ENCODE measurements at regions not wholly inside any gene's neighbourhood (a gene's known extent, or its start where the extent isn't known, plus 50 kb on each side); places are given as distances from the start of the nearest gene placed in this dataset.

DNA sequence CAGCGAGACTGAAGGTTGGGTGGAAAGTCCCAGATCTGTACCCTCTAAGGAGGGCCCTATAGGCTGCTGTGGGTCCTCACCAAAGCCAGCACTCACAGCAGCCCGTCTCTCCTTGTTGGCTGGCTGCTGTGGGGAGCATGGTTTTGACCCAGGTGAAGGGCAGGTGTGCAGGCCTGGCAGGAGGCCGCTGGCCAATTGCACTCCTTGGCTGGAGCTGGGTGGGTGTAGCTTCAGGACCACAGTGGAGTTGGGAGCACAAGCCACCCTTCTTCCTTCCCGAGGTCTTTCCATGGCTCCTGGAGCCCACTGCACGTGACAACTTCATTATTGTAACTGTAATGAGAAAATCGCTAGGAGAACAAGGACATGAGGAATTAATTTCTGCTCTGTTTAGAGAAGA is 287.7 kb upstream of the FOXQ1 start:
- DNase-seq = no peak

DNA sequence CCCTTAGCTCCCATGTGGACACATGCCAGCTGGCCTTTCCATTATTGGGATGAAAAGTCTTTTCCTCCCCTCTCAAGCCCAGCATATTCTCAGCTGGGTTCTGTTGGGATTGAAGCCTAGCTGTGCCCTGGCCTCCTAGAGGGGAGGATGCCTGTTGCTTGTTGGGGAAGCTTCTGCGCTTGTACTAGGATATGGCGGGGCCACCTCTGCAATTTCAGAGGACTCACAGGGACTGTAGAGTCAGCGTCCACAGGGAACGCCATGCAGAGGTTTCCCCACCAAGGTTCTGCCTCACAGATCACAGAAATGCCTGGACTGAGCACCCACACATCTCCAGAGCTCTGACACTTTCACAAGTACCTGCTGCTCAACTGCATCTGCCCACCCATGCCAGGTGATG is 288.7 kb upstream of the FOXQ1 start:
- no peak for DNase-seq

DNA sequence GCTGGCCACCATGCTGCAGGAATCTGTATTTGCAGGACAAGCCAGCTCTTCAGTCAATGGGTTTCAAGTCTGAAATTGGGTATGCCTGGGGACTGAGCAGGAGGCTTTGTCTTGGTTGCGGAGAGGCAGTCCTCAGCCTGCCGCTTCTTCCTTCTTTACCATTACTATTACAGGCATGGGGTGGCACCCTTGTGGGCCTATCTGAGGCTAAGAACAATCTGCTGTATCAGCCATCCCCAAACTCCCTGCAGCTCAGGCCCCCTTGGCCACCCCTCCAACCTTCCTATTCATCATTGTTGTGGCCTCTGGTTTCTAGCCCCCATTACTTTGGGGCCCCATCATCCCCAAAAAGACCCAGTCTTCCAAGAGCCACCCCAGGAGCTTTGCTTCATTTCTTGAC is 289.2 kb upstream of the FOXQ1 start:
- DNase-seq = no peak

DNA sequence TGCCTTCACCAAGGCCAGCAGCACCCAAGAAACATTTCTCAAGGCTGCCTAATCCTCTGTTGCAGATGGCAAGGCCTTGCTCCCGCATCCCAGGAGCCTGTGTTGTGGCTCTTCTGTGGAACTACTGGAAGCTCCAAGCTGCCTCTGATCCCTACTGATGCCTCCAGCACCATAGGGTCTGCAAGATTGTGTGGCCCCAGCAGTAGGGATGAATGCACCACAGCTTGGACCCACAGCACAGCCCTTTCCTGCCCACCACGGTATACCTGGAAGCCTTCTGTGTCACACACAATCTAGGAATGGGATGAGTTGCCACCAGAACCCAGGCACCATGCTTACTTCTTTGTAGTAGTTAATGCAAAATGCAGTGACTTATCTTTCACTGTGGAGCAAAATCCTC is 291.1 kb upstream of the FOXQ1 start:
- DNase-seq = no peak

DNA sequence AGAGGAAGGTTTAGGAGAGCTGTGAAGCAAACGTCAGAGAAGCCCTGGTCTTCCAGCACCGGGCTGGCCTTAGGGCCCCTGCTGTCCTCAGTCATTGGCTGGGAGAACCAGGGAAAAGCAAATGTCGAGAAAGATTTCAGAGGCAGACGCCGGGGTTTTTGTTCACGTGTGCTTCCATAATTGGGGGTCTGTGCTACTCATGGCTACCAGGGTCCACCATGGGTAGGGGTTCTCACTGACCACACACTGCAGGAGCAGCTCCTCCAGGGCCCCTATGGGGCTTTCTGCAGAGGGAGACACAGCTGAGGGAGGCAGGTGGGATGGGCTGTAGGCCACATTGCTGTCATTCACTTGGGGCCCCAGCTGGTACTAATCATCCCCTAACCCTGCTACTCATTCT is 291.8 kb upstream of the FOXQ1 start:
- no peak for DNase-seq

DNA sequence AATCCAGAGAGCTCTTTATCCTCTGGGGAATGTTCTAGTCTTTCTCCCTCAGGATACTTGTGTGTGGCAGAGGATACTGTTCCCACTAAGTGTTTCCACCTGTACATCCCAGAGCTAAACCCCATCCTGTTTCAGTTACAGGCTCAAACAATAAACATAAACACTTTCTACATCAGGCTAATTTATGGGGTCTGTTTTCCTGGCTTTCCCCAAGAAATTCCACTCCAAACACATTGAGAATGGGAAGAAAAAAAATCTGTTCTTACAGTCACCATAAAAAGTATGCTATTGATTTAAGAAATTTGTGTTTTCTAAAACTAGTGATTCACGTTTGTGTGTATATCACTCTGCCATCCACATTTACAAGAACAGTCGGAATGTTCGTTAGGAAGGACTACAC is 293.9 kb upstream of the FOXQ1 start:
- DNase-seq = no peak

DNA sequence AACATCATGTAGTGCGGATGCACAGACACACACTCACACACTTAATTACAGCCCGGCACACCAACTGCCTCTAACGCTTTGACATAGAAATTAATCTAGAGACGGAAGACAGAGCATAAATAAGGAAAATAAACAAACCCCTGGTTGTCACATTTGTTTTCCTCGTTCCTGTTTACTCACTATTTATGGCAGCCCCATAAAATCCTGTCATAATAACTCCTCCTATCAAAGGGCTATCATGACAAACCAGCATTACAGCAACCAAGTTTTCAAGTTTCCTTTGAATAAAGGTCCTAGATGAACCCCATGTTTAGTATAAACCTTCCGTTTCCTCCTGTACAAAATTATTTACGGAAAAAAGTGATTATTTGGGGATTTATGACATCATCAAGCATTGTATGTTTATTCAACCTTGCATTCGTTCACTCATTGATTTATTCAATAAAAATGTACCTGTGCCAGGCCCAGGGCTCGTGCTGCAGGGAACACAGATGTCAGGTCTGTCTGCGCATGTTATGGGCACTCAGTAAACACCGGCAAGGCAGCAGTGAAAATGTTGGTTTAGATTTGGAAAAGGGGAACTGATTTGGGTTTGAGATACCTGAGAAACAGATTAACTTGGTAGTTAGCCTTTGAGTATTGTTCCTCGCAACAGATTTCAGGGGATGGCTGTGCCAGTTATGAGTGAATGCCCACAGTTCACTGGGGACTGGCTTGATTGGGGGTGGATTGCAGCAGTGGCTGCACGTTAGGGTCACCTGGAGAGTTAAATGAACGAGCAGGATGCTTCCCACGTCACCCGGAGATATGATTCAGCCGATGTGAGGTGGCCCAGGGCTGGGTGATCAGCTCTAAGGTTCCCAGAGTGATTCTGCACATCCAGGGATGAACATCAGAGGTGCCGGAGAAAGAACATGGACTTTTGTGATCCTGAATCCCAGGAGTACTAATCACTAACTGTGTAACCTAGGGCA is 295.3 kb upstream of the FOXQ1 start:
- DNase-seq = no peak

DNA sequence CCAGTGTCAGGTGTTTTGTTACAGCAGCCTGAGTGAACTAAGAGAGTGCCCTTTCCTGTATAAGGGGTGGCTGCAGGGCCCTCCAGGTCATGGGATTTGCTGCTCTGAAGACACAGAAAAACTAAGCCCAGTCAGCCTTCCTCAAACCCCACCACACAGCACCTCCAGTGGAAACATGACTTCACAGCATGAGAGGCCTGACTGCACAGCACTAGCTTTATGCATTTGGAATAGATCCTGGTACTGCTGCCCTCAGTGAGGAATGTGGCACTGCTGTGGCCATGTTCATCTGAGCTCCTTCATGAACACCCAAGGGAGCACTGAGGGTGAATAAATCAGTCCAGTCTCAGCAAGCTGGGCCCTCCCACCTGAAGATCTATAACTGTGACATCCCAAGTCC is 296.1 kb upstream of the FOXQ1 start:
- DNase-seq = no peak

DNA sequence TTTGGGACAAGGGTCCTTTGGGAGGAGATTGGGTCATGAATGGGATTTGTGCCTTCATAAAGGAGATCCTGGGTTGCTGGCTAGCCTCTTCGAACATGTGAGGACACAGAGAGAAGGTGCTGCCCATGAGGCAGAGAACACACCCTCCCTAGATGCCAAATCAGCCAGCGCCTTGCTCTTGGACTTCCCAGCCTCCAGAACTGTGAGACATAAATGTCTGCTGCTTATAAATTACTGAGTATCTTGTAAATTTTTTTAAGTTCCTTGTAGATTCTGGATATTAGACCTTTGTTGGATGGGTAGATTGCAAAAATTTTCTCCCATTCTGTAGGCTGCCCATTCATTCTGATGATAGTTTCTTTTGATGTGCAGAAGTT is 297.5 kb upstream of the FOXQ1 start:
- DNase-seq = no peak

DNA sequence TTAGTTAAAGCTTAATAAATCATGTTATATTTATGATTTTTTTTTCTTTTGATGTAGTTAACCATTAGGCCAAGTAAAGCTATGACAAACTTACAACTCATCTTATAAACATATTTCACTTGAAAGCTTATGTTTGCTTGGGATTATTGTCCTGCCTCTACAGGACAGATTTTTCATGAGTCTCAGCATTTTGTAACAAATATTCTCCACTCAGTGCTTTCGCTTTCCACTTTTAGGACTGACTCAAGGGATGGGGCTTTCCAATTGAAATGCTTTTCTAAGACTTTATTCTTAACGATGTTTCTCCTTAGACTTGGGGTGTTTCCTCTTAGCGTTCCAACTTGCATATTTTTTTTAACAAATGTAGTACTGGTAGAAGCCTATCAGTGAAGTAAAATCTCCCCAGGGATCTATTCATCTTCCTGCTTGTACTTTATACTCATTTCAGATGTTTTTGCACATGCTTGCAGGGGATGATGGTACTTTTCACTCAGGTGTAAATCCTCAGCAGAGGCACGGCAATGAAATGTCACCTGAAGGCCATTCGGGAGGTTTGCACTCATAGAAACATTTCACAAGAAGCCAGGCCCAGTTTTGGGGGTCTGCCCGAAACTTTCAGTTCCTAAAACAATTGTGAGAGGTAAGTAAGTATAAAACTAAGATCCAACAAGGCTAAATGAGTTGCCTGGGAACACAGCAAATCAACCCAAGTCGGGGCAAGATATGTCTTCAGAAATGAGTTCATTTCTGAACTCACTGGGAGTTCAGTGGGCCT is 298.1 kb upstream of the FOXQ1 start:
- DNase-seq = no peak

DNA sequence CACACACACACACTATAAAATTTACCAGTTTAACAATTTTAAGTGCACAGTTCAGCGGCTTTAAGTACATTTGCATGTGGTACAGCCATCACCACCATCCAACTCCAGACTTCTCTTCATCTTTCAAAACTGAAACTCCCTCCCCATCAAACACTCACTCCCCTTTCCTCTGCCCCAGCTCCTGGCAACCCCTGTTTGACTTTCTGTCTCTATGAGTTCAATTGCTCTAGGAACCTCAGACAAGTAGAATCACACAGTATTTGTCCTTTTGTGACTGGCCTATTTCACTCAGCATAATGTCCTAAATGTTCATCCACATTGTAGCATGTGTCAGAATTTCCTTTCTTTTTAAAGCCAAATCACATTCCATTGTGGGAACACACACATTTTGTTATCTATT is 302.8 kb upstream of the FOXQ1 start:
- DNase-seq = no peak

DNA sequence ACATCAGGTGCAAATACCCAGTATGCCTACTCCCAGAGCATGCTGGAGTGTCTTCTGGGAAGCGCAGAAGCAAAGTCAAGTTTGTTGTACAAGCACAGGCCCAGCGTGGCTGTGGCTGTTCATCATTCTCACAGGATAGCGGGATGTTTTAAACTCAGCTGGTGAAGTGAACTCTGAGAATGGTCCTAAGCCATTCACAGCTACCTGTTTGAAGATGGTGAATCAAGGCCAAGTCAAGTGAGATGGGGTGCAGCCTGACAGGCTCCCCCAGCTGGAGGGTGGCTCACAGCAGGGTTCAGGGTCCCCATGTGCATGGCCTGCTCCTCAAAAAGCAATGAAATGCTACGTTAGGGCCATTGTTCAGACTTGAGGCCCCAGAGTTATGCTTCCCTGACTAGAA is 304.7 kb upstream of the FOXQ1 start:
- DNase-seq = no peak

DNA sequence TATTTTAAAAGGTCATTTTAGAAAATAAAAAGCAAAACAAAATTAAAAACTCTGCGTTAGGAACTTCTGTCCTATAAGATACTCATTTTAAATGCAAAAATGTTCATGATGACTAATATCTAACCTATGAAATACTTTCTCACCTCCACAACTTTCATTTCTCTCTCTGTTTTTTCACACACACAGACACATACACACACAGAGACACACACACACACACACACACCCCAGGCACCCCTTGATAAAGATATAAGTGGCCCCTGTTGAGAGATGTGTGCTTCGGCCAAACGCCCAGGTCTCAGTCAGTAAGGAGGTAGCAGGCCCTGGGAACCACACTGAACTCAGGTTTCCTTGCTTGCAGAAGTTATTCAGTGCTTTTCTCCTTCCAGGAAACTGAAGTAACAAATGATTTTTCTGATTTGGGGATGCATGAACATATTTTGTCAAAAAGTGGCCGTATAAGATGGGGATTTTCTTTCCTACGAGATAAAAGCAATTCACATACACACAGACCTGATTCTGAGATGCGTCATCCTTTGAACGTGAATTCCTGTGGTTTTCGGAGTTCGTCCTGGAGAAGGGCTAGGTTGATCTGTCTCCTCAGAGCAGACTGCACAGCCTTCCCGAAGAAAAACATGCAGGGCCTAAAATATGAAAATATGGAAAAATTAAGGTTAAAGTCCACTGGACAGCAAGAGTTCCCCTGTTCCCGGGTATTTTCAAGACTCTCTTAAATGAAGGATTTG is 306.8 kb upstream of the FOXQ1 start:
- DNase-seq = no peak

DNA sequence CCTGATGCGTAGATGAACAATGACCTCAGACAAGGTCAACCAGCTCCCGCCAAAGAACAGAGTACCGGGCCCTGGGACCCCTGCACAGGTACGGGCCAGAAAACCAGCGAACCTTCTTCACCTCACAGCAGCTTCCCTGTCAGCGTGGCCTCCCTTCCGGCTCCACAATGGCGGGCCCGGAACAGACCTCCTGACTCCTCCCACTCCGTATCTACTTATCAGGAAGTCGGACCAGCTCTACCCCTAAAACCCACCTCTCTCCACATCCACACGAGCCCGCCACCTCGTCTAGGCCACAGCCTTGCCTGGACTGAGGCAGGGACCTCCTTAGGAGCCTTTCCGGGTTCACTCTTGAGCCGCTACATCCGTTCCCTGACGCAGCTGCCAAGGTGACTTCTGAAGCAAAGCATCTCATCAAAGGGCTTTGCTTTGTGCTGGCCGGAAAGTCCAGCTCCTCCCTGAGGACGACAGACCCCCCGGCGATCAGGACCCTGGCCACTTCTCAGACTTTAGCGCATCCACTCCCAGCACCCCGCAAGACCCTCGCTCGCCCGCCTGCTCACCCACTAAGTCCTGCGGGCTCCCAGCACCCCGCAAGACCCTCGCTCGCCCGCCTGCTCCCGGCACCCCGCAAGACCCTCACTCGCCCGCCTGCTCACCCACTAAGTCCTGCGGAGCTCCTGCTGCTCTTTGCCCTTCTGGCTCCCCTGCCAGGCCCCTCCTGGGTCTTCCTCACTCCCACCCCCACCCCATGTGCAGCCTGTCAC is 308.3 kb upstream of the FOXQ1 start:
- DNase-seq = no peak

DNA sequence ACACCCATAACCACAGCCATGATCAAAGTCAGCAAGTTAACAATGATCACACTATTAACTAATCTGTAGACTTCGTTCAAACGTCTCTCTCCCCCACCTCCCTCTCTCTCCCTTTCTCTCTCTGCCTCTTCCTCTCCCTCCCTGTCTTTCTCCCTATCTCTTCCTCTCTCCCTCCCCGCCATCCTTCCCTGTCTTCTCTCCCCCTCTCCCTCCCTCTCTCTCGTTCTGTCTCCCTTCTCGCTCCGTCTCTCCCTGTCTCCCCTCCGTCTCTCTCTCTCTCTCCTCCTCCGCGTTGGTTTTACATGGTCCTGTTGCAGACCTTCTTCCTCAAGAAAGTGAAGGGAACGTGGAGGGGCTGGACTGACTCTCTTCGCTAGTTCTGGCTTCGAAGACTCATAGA is 308.9 kb upstream of the FOXQ1 start:
- no peak for DNase-seq

DNA sequence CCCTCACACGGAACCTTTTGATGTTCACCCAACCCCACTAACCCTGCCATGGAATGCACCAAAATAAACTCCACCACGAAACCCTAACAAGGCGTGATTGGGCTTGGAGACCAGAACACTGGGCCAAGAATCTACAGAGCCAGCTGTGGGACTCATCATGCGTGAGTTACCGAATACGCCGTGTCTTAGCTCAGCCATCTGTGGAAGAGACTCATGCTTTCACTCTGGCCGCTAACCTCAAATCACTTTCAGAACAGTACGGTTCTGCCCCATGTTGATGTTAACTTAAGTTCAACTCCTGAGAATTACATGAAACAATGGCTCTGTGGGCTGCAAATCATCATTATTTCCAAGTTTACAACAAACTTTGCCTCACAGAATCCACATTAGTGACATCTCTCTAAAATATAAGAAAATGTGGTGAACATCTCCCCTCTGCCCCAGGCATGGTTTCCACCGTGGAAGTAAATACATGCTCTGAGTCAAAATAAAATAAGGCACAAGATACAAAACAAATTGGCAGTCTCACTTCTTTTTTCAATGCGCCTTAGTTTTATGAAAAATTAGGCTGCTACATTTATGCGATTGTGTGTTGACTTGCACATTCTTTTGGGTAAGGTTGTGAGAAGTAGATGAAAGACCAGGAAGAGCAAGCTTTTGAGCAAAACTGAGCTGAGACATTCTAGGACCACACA is 308.9 kb upstream of the EXOC2 start:
- no peak for DNase-seq

DNA sequence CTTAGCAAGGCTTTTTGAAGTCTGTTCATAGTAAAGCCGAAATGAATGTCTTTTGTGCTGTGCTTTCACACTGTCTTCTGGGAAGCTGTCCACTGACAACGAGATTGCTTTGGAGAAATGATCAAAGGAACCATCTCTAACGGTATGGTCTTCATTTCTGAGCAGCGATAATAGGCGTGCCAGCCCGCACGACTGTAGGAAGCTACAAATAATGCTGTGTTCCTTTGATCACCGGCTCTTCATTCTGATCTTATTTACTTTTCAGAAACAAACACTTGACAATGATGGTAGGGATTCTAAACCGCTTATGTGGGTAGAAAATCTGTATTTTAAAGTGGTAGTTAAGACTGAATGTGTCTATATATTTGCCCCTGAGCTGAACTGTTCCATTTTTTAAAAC is 306.6 kb upstream of the EXOC2 start:
- no peak for DNase-seq

DNA sequence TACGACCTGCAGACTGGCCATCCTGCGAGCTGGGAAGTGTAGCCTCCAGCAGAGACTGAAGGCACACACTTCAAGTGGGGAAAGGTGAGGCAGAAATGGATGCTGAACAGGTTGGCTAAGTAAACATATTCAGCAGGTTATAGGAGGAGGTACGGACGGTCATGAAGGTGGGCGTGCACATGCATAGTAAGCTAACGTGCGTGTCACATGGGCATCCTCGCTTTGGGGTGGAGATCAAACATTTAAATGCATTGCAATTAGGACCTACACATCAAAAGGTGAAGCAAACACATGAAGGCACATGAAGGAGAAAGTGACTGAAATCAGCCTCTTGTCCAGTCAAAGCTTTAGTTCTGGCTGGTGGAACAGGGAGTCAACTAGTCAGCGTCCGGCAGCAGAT is 305.6 kb upstream of the EXOC2 start:
- no peak for DNase-seq

DNA sequence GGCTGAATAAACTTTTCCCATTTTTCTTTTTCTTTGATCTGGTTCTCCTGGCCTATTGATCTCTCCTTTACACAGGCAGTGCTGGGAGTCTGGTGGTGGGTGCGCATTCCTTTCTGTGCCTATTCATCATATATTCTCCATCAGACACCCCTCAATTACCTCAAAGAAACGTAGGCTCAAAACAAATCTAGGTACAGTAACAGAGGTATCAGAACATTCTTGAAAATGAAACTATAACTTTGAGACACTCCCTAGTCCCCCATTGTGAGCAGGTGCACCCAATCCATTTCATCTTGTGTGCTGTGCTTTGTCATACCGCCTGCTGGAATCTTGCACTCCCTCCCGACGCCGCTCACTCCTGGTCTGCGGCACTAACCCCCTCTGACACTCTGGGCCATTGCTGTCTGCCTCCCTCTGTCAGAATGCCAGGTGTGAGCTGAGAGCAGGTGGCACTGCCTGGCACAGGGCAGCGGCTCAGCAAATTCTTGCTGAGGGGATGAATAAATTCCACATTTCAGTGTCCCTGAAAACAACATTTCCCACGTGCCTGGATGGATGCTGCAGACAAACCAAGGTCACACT is 303.4 kb upstream of the EXOC2 start:
- no peak for DNase-seq

DNA sequence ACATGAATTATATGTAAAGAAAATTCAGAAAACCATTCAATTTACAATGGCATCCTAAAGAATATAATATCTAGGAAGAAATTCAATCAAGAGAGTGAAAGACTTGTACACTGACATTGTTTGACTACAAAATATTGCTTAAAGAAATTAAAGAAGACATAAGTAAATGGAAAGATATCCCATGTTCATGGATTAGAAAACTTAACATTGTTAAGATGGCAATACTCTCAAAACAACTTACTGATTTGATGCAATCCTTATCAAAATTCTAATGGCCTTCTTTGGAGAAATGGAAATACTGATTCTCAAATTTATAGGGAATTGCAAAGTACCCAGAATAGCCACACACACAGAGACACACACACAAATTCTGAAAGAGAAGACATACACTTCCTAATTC is 298.3 kb upstream of the EXOC2 start:
- DNase-seq = no peak

DNA sequence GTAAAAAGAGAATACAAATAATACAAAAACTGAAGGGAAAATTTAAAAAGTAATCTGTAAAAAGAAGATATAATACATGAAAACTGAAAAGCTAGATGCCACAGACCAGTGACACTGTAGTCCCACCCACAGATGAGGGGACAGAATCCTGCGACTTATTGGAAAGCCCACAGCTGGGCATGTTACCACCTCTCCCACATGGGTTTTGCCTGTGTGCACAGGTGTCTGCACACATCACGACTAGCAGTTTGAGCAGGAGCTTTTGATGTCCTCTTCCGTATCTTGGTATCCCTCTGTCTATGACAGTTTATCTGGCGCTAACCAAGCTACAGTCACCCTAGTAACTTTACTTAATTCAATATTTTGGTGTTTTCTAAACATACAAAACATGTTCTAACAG is 291.1 kb upstream of the EXOC2 start:
- DNase-seq = no peak
